Heart left ventricle (tissue), 16 donors: ENCODE measurements at regions not wholly inside any gene's neighbourhood (a gene's known extent, or its start where the extent isn't known, plus 50 kb on each side); places are given as distances from the start of the nearest gene placed in this dataset.

Experiments used
- ATAC-seq, 4 donors: fragments of 200-7000 bp; cut with Tn5 transposase; one replicate each; pipeline ENCODE4 v1.9.1; 2020 to 2022; ENCODE audit warnings: moderate library complexity in 4 of 4, mild to moderate bottlenecking in 3 of 4, moderate number of reproducible peaks in 1 of 4
- DNase-seq, 5 donors: peaks; one replicate each; pipeline ENCODE4 v3.0.0-alpha.2; 2020
- H3K27ac ChIP-seq, 12 donors: fragments of 200-600 bp; sonication (generic) in 4 of 12; one replicate each; pipeline versions ENCODE4 v1.5.0 to v1.8.0; 2016 to 2022; ENCODE audit warnings: mild to moderate bottlenecking in 2 of 12
- H3K27me3 ChIP-seq, 9 donors: fragments of 200-600 bp; sonication (generic) in 2 of 9; one replicate each; pipeline versions ENCODE4 v1.5.1 to v1.8.0; 2016 to 2022; ENCODE audit warnings: mild to moderate bottlenecking in 3 of 9
- H3K36me3 ChIP-seq, 9 donors: fragments of 200-600 bp; sonication (generic) in 2 of 9; one replicate each; pipeline versions ENCODE4 v1.5.0 to v1.8.0; 2018 to 2022; ENCODE audit warnings: mild to moderate bottlenecking in 2 of 9
- H3K4me1 ChIP-seq, 12 donors: fragments of 200-600 bp; sonication (generic) in 4 of 12; one replicate each; pipeline versions ENCODE4 v1.5.0 to v1.8.0; 2016 to 2022; ENCODE audit warnings: mild to moderate bottlenecking in 3 of 12
- H3K4me3 ChIP-seq, 12 donors: fragments of 200-600 bp; sonication (generic) in 4 of 12; one replicate each; pipeline versions ENCODE4 v1.5.0 to v1.8.0; 2017 to 2022; ENCODE audit warnings: mild to moderate bottlenecking in 9 of 12, moderate library complexity in 4 of 12
- H3K9me3 ChIP-seq, 12 donors: fragments of 200-600 bp; sonication (generic) in 4 of 12; one replicate each; pipeline versions ENCODE4 v1.5.0 to v1.8.0; 2016 to 2022; ENCODE audit warnings: mild to moderate bottlenecking in 1 of 12
- POLR2A ChIP-seq, 2 donors: fragments of 450-650 bp; IDR thresholded peaks; one replicate each; pipeline ENCODE4 v1.6.1; 2017; ENCODE audit warnings: antibody characterized with exemption in 2 of 2, mild to moderate bottlenecking in 2 of 2, moderate library complexity in 2 of 2
- WGBS, 4 donors: extraction: QIAGEN DNeasy Blood & Tissue Kit in 2 of 4; methylation state at CpG; one replicate each; pipeline versions ENCODE4 v1.1.5 to v1.1.7; 2013 to 2018; 5-methylcytosine and 5-hydroxymethylcytosine counted together
- intact Hi-C, 10 donors: fragments of 100-400 bp; cut with DNase I; formaldehyde crosslinking; loops; one replicate each; pipeline versions ENCODE4 v1.11.1 to v1.14.2; 2022
- TF ChIP-seq, protein P1 (sequence below), 12 donors: fragments of 200-600 bp; sonication (generic) in 4 of 12; IDR thresholded peaks; one replicate each; pipeline versions ENCODE4 v1.5.0 to v1.8.0; 2018 to 2022; ENCODE audit warnings: antibody characterized with exemption in 12 of 12, mild to moderate bottlenecking in 5 of 12
- donor health status: ischemic (EF 13 %, LVEDD 7.1; RV severe dilation, severe dysfunction).
- donor health status: healthy with polysubstance abuse.
- donor health status: DM: no; HTN: yes; CAD: no.
- donor health status: DM: no; HTN: no; CAD: no.
- donor health status: ischemic (EF 25% LVEDD 6.9; RV normal size, moderate dysfunction).
- donor health status: ischemic (EF 25% LVEDD 5.7; RV mildly dilated, moderate dysfunction).
- donor health status: healthy.
- donor health status: DM: yes; HTN: yes; CAD: no.
- donor health status: ischemic (EF 35%, LVEDD 5.7; RV mildly dilated, moderate dysfunction).
- donor health status: nonischemic (EF 11% LVEDD 7.7; RV severe dilation, severe dysfunction).
- donor health status: DM: yes; HTN: yes; CAD: no.
- donor health status: PGD.
- donor health status: ischemic (EF 29% LVEDD 5.4; RV normal size, mild dysfunction).
- donor health status: nonischemic (EF 23%, LVEDD 6.1; RV moderate dilation, normal function).

DNA sequence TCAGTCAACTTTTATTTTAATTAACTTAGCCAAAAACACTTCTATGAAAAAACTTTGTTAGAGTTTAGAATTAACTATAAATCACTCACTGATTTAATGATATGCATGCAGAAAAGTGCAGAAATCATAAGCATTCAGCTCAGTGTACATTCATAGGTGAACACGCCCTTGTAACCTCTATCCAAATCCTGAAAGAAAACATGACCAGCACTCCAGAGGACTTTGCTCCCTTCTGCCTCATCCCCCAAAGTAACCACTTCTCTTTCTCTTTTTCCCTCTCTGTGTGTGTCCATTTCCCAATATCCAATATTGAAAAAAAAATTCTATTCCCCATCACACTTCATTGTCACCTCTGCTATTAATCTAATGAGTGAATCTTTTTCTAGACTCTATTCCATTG, 197.1 kb upstream of the FAR2 start:
- intact Hi-C loops, result no loop called here
- ATAC-seq, result no peak
- H3K27ac ChIP-seq, result no peak overlapping the region
- no peak for DNase-seq
- H3K9me3 ChIP-seq, result no peaks in the 10 kb centered on the region
- 82 to 89% (median 86%) methylated on average over 1 of the region's 1 CpG for WGBS, 4 donors
- TF ChIP-seq POLR2A (IDR thresholded peaks at IDR 0.05), result no peak
- TF ChIP-seq, protein P1, sequence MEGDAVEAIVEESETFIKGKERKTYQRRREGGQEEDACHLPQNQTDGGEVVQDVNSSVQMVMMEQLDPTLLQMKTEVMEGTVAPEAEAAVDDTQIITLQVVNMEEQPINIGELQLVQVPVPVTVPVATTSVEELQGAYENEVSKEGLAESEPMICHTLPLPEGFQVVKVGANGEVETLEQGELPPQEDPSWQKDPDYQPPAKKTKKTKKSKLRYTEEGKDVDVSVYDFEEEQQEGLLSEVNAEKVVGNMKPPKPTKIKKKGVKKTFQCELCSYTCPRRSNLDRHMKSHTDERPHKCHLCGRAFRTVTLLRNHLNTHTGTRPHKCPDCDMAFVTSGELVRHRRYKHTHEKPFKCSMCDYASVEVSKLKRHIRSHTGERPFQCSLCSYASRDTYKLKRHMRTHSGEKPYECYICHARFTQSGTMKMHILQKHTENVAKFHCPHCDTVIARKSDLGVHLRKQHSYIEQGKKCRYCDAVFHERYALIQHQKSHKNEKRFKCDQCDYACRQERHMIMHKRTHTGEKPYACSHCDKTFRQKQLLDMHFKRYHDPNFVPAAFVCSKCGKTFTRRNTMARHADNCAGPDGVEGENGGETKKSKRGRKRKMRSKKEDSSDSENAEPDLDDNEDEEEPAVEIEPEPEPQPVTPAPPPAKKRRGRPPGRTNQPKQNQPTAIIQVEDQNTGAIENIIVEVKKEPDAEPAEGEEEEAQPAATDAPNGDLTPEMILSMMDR (IDR thresholded peaks at IDR 0.05), result no peak
- H3K4me1 ChIP-seq, result peaks cover 0 to 12% (median 0%) of the 10 kb centered on the region in 12 donors
- H3K4me3 ChIP-seq, result no peak overlapping the region
- no peaks in the 10 kb centered on the region for H3K27me3 ChIP-seq
- no peaks in the 10 kb centered on the region for H3K36me3 ChIP-seq

DNA sequence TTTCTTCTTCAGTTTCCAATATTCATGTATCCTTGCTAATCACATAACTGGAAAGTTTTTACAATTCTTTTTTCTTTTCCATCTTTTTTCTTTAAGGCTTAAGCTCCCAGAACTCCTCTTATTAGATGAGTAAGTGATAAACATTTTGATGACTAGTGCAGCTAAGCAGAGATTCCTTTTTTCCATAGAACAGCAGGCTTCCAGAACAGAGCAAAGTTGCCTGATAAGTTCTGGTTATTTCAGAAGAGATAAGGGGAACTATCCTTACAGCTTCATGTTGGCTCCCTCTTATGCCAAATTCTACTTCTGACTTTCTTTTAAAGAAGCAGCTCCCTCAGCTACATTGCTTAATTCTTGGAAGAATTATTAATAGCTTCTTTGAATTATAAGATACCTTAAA, 194.7 kb upstream of the FAR2 start:
- TF ChIP-seq, protein P1 (IDR thresholded peaks at IDR 0.05), result no peak
- no peak for TF ChIP-seq POLR2A (IDR thresholded peaks at IDR 0.05)
- DNase-seq (no peak), ATAC-seq (no peak)
- Histone ChIP-seq H3K4me1 (peaks cover 0 to 20% (median 2%) of the 10 kb centered on the region in 12 donors), H3K27ac (no peak overlapping the region), H3K9me3 (peaks cover 0 to 3% (median 0%) of the 10 kb centered on the region in 12 donors), H3K36me3 (no peaks in the 10 kb centered on the region), H3K27me3 (no peaks in the 10 kb centered on the region), H3K4me3 (no peak overlapping the region)
- intact Hi-C loops, result no loop called here

DNA sequence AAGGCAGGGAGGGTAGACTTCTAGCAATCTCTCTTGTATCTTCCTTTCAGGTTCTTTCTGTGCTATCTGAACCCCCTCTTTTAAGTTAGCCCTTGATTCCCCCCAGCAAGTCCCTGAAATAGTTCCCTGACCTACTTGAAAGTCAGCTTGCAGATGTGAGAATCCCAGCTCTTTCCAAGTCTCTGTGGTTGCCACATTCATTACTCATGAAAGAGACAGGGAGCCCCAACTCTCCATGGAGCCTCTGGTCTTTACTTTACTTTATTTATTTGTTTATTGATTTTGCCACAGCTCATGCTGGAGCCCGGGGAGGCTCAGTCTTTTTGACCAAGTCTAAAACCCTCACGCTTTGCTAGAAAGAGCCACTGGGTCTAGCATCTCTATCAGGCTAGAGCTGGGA, 193.6 kb upstream of the FAR2 start:
- Histone ChIP-seq H3K27me3 (no peaks in the 10 kb centered on the region), H3K9me3 (peaks cover 0 to 6% (median 0%) of the 10 kb centered on the region in 12 donors), H3K4me1 (peaks cover 0 to 20% (median 2%) of the 10 kb centered on the region in 12 donors), H3K36me3 (no peaks in the 10 kb centered on the region), H3K4me3 (no peak overlapping the region), H3K27ac (no peak overlapping the region)
- no peak for TF ChIP-seq POLR2A (IDR thresholded peaks at IDR 0.05)
- TF ChIP-seq, protein P1 (IDR thresholded peaks at IDR 0.05), result no peak
- WGBS, 4 donors, result 67 to 90% (median 86%) methylated on average over 2 of the region's 2 CpGs
- no peak for DNase-seq
- no peak for ATAC-seq
- intact Hi-C loops, result no loop called here

DNA sequence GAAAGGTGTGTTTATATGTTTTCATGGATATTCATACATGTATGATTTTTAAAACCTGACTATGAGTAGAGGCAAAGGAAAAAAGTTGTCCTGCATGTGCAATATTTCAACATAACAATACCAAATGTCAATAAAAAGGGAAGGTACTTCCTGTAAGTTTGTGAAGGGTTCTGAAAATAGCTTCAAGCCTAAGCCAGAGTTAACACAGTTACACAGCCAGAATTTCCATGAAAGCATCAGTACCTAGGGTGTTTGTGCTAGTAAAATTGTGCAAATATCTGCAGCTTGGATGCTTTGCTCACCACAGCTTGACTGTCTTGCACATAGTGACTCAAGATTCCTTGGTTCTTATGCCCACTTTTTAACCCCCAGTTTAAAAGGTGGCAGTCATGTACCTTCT, 193.1 kb upstream of the FAR2 start:
- Histone ChIP-seq H3K27me3 (no peaks in the 10 kb centered on the region), H3K36me3 (no peaks in the 10 kb centered on the region), H3K9me3 (peaks cover 0 to 6% (median 0%) of the 10 kb centered on the region in 12 donors), H3K4me3 (no peak overlapping the region), H3K4me1 (peaks cover 0 to 20% (median 2%) of the 10 kb centered on the region in 12 donors), H3K27ac (no peak overlapping the region)
- no peak for ATAC-seq
- intact Hi-C loops, result no loop called here
- no peak for DNase-seq
- no peak for TF ChIP-seq POLR2A (IDR thresholded peaks at IDR 0.05)
- TF ChIP-seq, protein P1 (IDR thresholded peaks at IDR 0.05), result no peak
